ENCODE measurements at regions not wholly inside any gene's neighbourhood (a gene's known extent, or its start where the extent isn't known, plus 50 kb on each side); places are given as distances from the start of the nearest gene placed in this dataset.

GRCh38 chr17:5823219-5823618 lies 238.9 kb upstream of the NLRP1 start:
- H3K27ac ChIP-seq (ENCODE audit: low read depth in 1 of 3, low read length in 2 of 3) = no peak overlapping the region
- peaks cover 0 to 4% (median 0%) of the 10 kb centered on the region in 3 donors for H3K27me3 ChIP-seq (ENCODE audit: control insufficient read depth in 3 of 3, insufficient read depth in 3 of 3, low read length in 3 of 3)
- H3K4me3 ChIP-seq (ENCODE audit: low read depth in 1 of 3, low read length in 3 of 3) = no peak overlapping the region
- FAIRE-seq = no peak
- WGBS, 3 donors = 50 to 60% (median 53%) methylated on average over 6 of the region's 6 CpGs
- peaks cover 0 to 3% of the 10 kb centered on the region in 2 donors for H3K9me3 ChIP-seq (ENCODE audit: control insufficient read depth in 2 of 2, insufficient read depth in 1 of 2, low read depth in 1 of 2, low read length in 1 of 2)
- no peaks in the 10 kb centered on the region for H3K4me1 ChIP-seq (ENCODE audit: control insufficient read depth in 3 of 3, insufficient read depth in 2 of 3, low read depth in 1 of 3, low read length in 2 of 3)
- no peak for DNase-seq
- no peaks in the 10 kb centered on the region for H3K36me3 ChIP-seq (ENCODE audit: control insufficient read depth in 3 of 3, insufficient read depth in 2 of 3, low read depth in 1 of 3, low read length in 3 of 3)

GRCh38 chr17:5825717-5826330 lies 241.5 kb upstream of the NLRP1 start:
- FAIRE-seq (no peak), DNase-seq (no peak)
- no peak overlapping the region for H3K27ac ChIP-seq (ENCODE audit: low read depth in 1 of 3, low read length in 2 of 3)
- no peaks in the 10 kb centered on the region for H3K4me1 ChIP-seq (ENCODE audit: control insufficient read depth in 3 of 3, insufficient read depth in 2 of 3, low read depth in 1 of 3, low read length in 2 of 3)
- H3K27me3 ChIP-seq (ENCODE audit: control insufficient read depth in 3 of 3, insufficient read depth in 3 of 3, low read length in 3 of 3) = peaks cover 0 to 4% (median 0%) of the 10 kb centered on the region in 3 donors
- H3K36me3 ChIP-seq (ENCODE audit: control insufficient read depth in 3 of 3, insufficient read depth in 2 of 3, low read depth in 1 of 3, low read length in 3 of 3) = no peaks in the 10 kb centered on the region
- no peak overlapping the region for H3K4me3 ChIP-seq (ENCODE audit: low read depth in 1 of 3, low read length in 3 of 3)
- WGBS, 3 donors = 70 to 75% (median 75%) methylated on average over 11 of the region's 11 CpGs
- peaks cover 0 to 3% of the 10 kb centered on the region in 2 donors for H3K9me3 ChIP-seq (ENCODE audit: control insufficient read depth in 2 of 2, insufficient read depth in 1 of 2, low read depth in 1 of 2, low read length in 1 of 2)

- FAIRE-seq (no peak), DNase-seq (no peak)
- H3K36me3 ChIP-seq (ENCODE audit: control insufficient read depth in 3 of 3, insufficient read depth in 2 of 3, low read depth in 1 of 3, low read length in 3 of 3) = no peaks in the 10 kb centered on the region
- peaks cover 0 to 3% of the 10 kb centered on the region in 2 donors for H3K9me3 ChIP-seq (ENCODE audit: control insufficient read depth in 2 of 2, insufficient read depth in 1 of 2, low read depth in 1 of 2, low read length in 1 of 2)
- H3K27me3 ChIP-seq (ENCODE audit: control insufficient read depth in 3 of 3, insufficient read depth in 3 of 3, low read length in 3 of 3) = peaks cover 0 to 4% (median 0%) of the 10 kb centered on the region in 3 donors
- WGBS, 3 donors = 63 to 80% (median 66%) methylated on average over 2 of the region's 2 CpGs
- no peaks in the 10 kb centered on the region for H3K4me1 ChIP-seq (ENCODE audit: control insufficient read depth in 3 of 3, insufficient read depth in 2 of 3, low read depth in 1 of 3, low read length in 2 of 3)
- no peak overlapping the region for H3K4me3 ChIP-seq (ENCODE audit: low read depth in 1 of 3, low read length in 3 of 3)
- no peak overlapping the region for H3K27ac ChIP-seq (ENCODE audit: low read depth in 1 of 3, low read length in 2 of 3)
These were observed 242.1 kb upstream of the NLRP1 start for GRCh38 chr17:5826384-5826783.

- Histone ChIP-seq H3K9me3 (ENCODE audit: control insufficient read depth in 2 of 2, insufficient read depth in 1 of 2, low read depth in 1 of 2, low read length in 1 of 2) (peaks cover 0 to 3% of the 10 kb centered on the region in 2 donors), H3K4me1 (ENCODE audit: control insufficient read depth in 3 of 3, insufficient read depth in 2 of 3, low read depth in 1 of 3, low read length in 2 of 3) (no peaks in the 10 kb centered on the region), H3K36me3 (ENCODE audit: control insufficient read depth in 3 of 3, insufficient read depth in 2 of 3, low read depth in 1 of 3, low read length in 3 of 3) (no peaks in the 10 kb centered on the region), H3K4me3 (ENCODE audit: low read depth in 1 of 3, low read length in 3 of 3) (no peak overlapping the region), H3K27ac (ENCODE audit: low read depth in 1 of 3, low read length in 2 of 3) (no peak overlapping the region), H3K27me3 (ENCODE audit: control insufficient read depth in 3 of 3, insufficient read depth in 3 of 3, low read length in 3 of 3) (peaks cover 0 to 4% (median 0%) of the 10 kb centered on the region in 3 donors)
- WGBS, 3 donors = 58 to 66% (median 59%) methylated on average over 4 of the region's 4 CpGs
- DNase-seq (no peak), FAIRE-seq (no peak)
These were observed 239.3 kb upstream of the WSCD1 start for GRCh38 chr17:5830921-5831320.

GRCh38 chr17:5832886-5833285 lies 237.3 kb upstream of the WSCD1 start:
- FAIRE-seq (no peak), DNase-seq (peak in 1 of 2 donors; percentile 12)
- 2 to 6% (median 3%) methylated on average over 1 of the region's 1 CpG for WGBS, 3 donors

GRCh38 chr17:5837055-5837491 lies 233.1 kb upstream of the WSCD1 start:
- no peaks in the 10 kb centered on the region for H3K9me3 ChIP-seq (ENCODE audit: control insufficient read depth in 2 of 2, insufficient read depth in 1 of 2, low read depth in 1 of 2, low read length in 1 of 2)
- DNase-seq = no peak
- no peak overlapping the region for H3K4me3 ChIP-seq (ENCODE audit: low read depth in 1 of 3, low read length in 3 of 3)
- no peak overlapping the region for H3K27ac ChIP-seq (ENCODE audit: low read depth in 1 of 3, low read length in 2 of 3)
- H3K4me1 ChIP-seq (ENCODE audit: control insufficient read depth in 3 of 3, insufficient read depth in 2 of 3, low read depth in 1 of 3, low read length in 2 of 3) = no peaks in the 10 kb centered on the region
- no peaks in the 10 kb centered on the region for H3K36me3 ChIP-seq (ENCODE audit: control insufficient read depth in 3 of 3, insufficient read depth in 2 of 3, low read depth in 1 of 3, low read length in 3 of 3)
- 72 to 90% (median 77%) methylated on average over 4 of the region's 4 CpGs for whole genome bisulfite sequencing, 3 donors
- no peak for FAIRE-seq
- H3K27me3 ChIP-seq (ENCODE audit: control insufficient read depth in 3 of 3, insufficient read depth in 3 of 3, low read length in 3 of 3) = no peaks in the 10 kb centered on the region

More at GRCh38 chr17:5832886-5833285, 237.3 kb upstream of the WSCD1 start:
- H3K36me3 ChIP-seq (ENCODE audit: control insufficient read depth in 3 of 3, insufficient read depth in 2 of 3, low read depth in 1 of 3, low read length in 3 of 3) = no peaks in the 10 kb centered on the region
- no peaks in the 10 kb centered on the region for H3K27me3 ChIP-seq (ENCODE audit: control insufficient read depth in 3 of 3, insufficient read depth in 3 of 3, low read length in 3 of 3)
- no peaks in the 10 kb centered on the region for H3K9me3 ChIP-seq (ENCODE audit: control insufficient read depth in 2 of 2, insufficient read depth in 1 of 2, low read depth in 1 of 2, low read length in 1 of 2)
- no peak overlapping the region for H3K4me3 ChIP-seq (ENCODE audit: low read depth in 1 of 3, low read length in 3 of 3)
- no peak overlapping the region for H3K27ac ChIP-seq (ENCODE audit: low read depth in 1 of 3, low read length in 2 of 3)
- no peaks in the 10 kb centered on the region for H3K4me1 ChIP-seq (ENCODE audit: control insufficient read depth in 3 of 3, insufficient read depth in 2 of 3, low read depth in 1 of 3, low read length in 2 of 3)

GRCh38 chr17:5838661-5839300 lies 231.4 kb upstream of the WSCD1 start:
- no peaks in the 10 kb centered on the region for H3K9me3 ChIP-seq (ENCODE audit: control insufficient read depth in 2 of 2, insufficient read depth in 1 of 2, low read depth in 1 of 2, low read length in 1 of 2)
- 66 to 73% (median 72%) methylated on average over 12 of the region's 12 CpGs for WGBS, 3 donors
- H3K4me1 ChIP-seq (ENCODE audit: control insufficient read depth in 3 of 3, insufficient read depth in 2 of 3, low read depth in 1 of 3, low read length in 2 of 3) = no peaks in the 10 kb centered on the region
- FAIRE-seq (no peak), DNase-seq (no peak)
- no peaks in the 10 kb centered on the region for H3K27me3 ChIP-seq (ENCODE audit: control insufficient read depth in 3 of 3, insufficient read depth in 3 of 3, low read length in 3 of 3)
- H3K27ac ChIP-seq (ENCODE audit: low read depth in 1 of 3, low read length in 2 of 3) = no peak overlapping the region
- H3K36me3 ChIP-seq (ENCODE audit: control insufficient read depth in 3 of 3, insufficient read depth in 2 of 3, low read depth in 1 of 3, low read length in 3 of 3) = no peaks in the 10 kb centered on the region
- H3K4me3 ChIP-seq (ENCODE audit: low read depth in 1 of 3, low read length in 3 of 3) = no peak overlapping the region

GRCh38 chr17:5840811-5841446 lies 229.2 kb upstream of the WSCD1 start:
- Histone ChIP-seq H3K9me3 (ENCODE audit: control insufficient read depth in 2 of 2, insufficient read depth in 1 of 2, low read depth in 1 of 2, low read length in 1 of 2) (no peaks in the 10 kb centered on the region), H3K36me3 (ENCODE audit: control insufficient read depth in 3 of 3, insufficient read depth in 2 of 3, low read depth in 1 of 3, low read length in 3 of 3) (no peaks in the 10 kb centered on the region), H3K4me3 (ENCODE audit: low read depth in 1 of 3, low read length in 3 of 3) (no peak overlapping the region), H3K27ac (ENCODE audit: low read depth in 1 of 3, low read length in 2 of 3) (no peak overlapping the region), H3K27me3 (ENCODE audit: control insufficient read depth in 3 of 3, insufficient read depth in 3 of 3, low read length in 3 of 3) (no peaks in the 10 kb centered on the region), H3K4me1 (ENCODE audit: control insufficient read depth in 3 of 3, insufficient read depth in 2 of 3, low read depth in 1 of 3, low read length in 2 of 3) (no peaks in the 10 kb centered on the region)
- DNase-seq (no peak), FAIRE-seq (no peak)
- WGBS, 3 donors = 83 to 89% (median 86%) methylated on average over 13 of the region's 13 CpGs

All from small intestine (tissue), 7 donors.